Uterus (tissue), 2 donors: ENCODE measurements at regions not wholly inside any gene's neighbourhood (a gene's known extent, or its start where the extent isn't known, plus 50 kb on each side); places are given as distances from the start of the nearest gene placed in this dataset.

Experiments used
- CTCF ChIP-seq, 4 experiments: fragments of 200-600 bp in 2 of 4; fragments of 450-650 bp in 2 of 4; sonication (generic) in 2 of 4; IDR thresholded peaks; one replicate each; pipeline ENCODE4 v1.5.1; 2016 to 2019; ENCODE audit warnings: antibody characterized with exemption in 4 of 4, mild to moderate bottlenecking in 2 of 4, moderate library complexity in 1 of 4
- POLR2A ChIP-seq, 2 donors: fragments of 450-650 bp; IDR thresholded peaks; one replicate each; pipeline ENCODE4 v1.6.1; 2016; ENCODE audit warnings: antibody characterized with exemption in 2 of 2, mild to moderate bottlenecking in 1 of 2, moderate library complexity in 1 of 2

- TF ChIP-seq POLR2A (IDR thresholded peaks at IDR 0.05) (no peak), CTCF (IDR thresholded peaks at IDR 0.05) (no peak)
Observed at GRCh38 chr6:109236115-109237076, 141.1 kb downstream of the CEP57L1 start.
